Stimulated activated naive CD4-positive, alpha-beta T cell (primary cell): ENCODE measurements at regions not wholly inside any gene's neighbourhood (a gene's known extent, or its start where the extent isn't known, plus 50 kb on each side); places are given as distances from the start of the nearest gene placed in this dataset.

Experiments
- DNase-seq, 6 experiments: peaks; one replicate each; lab custom pipeline; 2025; lab: John Stamatoyannopoulos, UW

- no peak for DNase-seq
Observed at GRCh38 chr5:87051502-87052113, 216.1 kb upstream of the RASA1 start.

GRCh38 chr5:87053146-87053545 lies 214.5 kb upstream of the RASA1 start:
- DNase-seq = no peak

- DNase-seq = no peak
Observed at GRCh38 chr5:87054821-87055220, 212.9 kb upstream of the RASA1 start.

- no peak for DNase-seq
Observed at GRCh38 chr5:87061046-87061445, 206.6 kb upstream of the RASA1 start.

- DNase-seq = no peak
Observed at GRCh38 chr5:87069311-87069710, 198.4 kb upstream of the RASA1 start.

- no peak for DNase-seq
Observed at GRCh38 chr5:87069974-87070608, 197.6 kb upstream of the RASA1 start.

GRCh38 chr5:87074072-87074471 lies 193.6 kb upstream of the RASA1 start:
- DNase-seq = no peak

- DNase-seq = peak in 3 of 6 experiments; percentile 2 to 7 (median 2)
Observed at GRCh38 chr5:87074934-87075541, 192.6 kb upstream of the RASA1 start.

- DNase-seq = no peak
Observed at GRCh38 chr5:87076411-87076810, 191.3 kb upstream of the RASA1 start.

GRCh38 chr5:87076931-87077330 lies 190.8 kb upstream of the RASA1 start:
- DNase-seq = no peak

GRCh38 chr5:87079219-87079618 lies 188.5 kb upstream of the RASA1 start:
- DNase-seq = no peak

GRCh38 chr5:87081016-87081415 lies 186.7 kb upstream of the RASA1 start:
- DNase-seq = no peak

- DNase-seq = peak in 4 of 6 experiments; percentile 12 to 50 (median 30)
Observed at GRCh38 chr5:87081511-87082372, 185.9 kb upstream of the RASA1 start.

- DNase-seq = no peak
Observed at GRCh38 chr5:87094347-87094746, 173.3 kb upstream of the RASA1 start.

- DNase-seq = no peak
Observed at GRCh38 chr5:87094833-87095232, 172.8 kb upstream of the RASA1 start.

- no peak for DNase-seq
Observed at GRCh38 chr5:87095787-87096186, 171.9 kb upstream of the RASA1 start.

- no peak for DNase-seq
Observed at GRCh38 chr5:87097664-87098063, 170.0 kb upstream of the RASA1 start.

GRCh38 chr5:87099291-87099839 lies 168.3 kb upstream of the RASA1 start:
- no peak for DNase-seq

- DNase-seq = no peak
Observed at GRCh38 chr5:87099968-87100367, 167.7 kb upstream of the RASA1 start.

GRCh38 chr5:87101321-87101720 lies 166.4 kb upstream of the RASA1 start:
- DNase-seq = no peak

GRCh38 chr5:87102841-87103240 lies 164.8 kb upstream of the RASA1 start:
- no peak for DNase-seq

GRCh38 chr5:87103616-87104287 lies 163.9 kb upstream of the RASA1 start:
- no peak for DNase-seq
